DOHH2 (cell line): ENCODE measurements at regions not wholly inside any gene's neighbourhood (a gene's known extent, or its start where the extent isn't known, plus 50 kb on each side); places are given as distances from the start of the nearest gene placed in this dataset.
"Not testable (repeated sequence)": the region's sequence is repeated elsewhere in the genome, so short reads cannot be mapped to it uniquely, and the experiment has no call there.

Experiments
- H3F3A ChIP-seq: fragments of 200-600 bp; sonication (generic), shearing (Covaris generic); 2 replicates; pipeline ENCODE4 v1.6.0; 2016; ENCODE audit warnings: antibody characterized with exemption, mild to moderate bottlenecking; ENCODE audit not compliant: control insufficient read depth, insufficient read depth
- H3K27ac ChIP-seq: fragments of 200-600 bp; sonication (generic); 2 replicates; pipeline ENCODE4 v1.5.1; 2014; ENCODE audit warnings: low read depth, mild to moderate bottlenecking, low read length, moderate library complexity
- H3K27me3 ChIP-seq: fragments of 200-600 bp; sonication (generic); 2 replicates; pipeline ENCODE4 v1.6.1; 2014; ENCODE audit warnings: mild to moderate bottlenecking, low read length, mixed read lengths; ENCODE audit not compliant: control insufficient read depth
- H3K36me3 ChIP-seq: fragments of 200-600 bp; sonication (generic); 2 replicates; pipeline ENCODE4 v1.6.1; 2014; ENCODE audit warnings: mild to moderate bottlenecking, low read length, moderate library complexity, mixed read lengths; ENCODE audit not compliant: control insufficient read depth
- H3K4me1 ChIP-seq: fragments of 200-600 bp; sonication (generic); 2 replicates; pipeline ENCODE4 v1.6.1; 2014; ENCODE audit warnings: mild to moderate bottlenecking, low read length, mixed read lengths; ENCODE audit not compliant: control insufficient read depth
- H3K4me2 ChIP-seq: fragments of 200-600 bp; sonication (generic); 2 replicates; pipeline ENCODE4 v1.6.0; 2014; ENCODE audit warnings: mild to moderate bottlenecking, low read length, moderate library complexity
- H3K4me3 ChIP-seq: fragments of 200-600 bp; sonication (generic); 2 replicates; pipeline ENCODE4 v1.5.1; 2014; ENCODE audit warnings: mild to moderate bottlenecking, low read length, mixed read lengths
- H3K79me2 ChIP-seq: fragments of 200-600 bp; sonication (generic); 2 replicates; pipeline ENCODE4 v1.6.1; 2014; ENCODE audit warnings: mild to moderate bottlenecking, low read length, mixed read lengths; ENCODE audit not compliant: control insufficient read depth
- H3K9me2 ChIP-seq: fragments of 200-600 bp; sonication (generic); replicated peaks from 2 replicates; pipeline ENCODE4 v1.6.1; 2014; ENCODE audit warnings: mild to moderate bottlenecking, low read length, mixed read lengths; ENCODE audit not compliant: control insufficient read depth
- H3K9me3 ChIP-seq: fragments of 200-600 bp; sonication (generic); 2 replicates; pipeline ENCODE4 v1.6.1; 2014; ENCODE audit warnings: antibody characterized with exemption, low read length, mixed read lengths; ENCODE audit not compliant: control insufficient read depth, insufficient read depth
- H4K20me1 ChIP-seq: fragments of 200-600 bp; sonication (generic); 2 replicates; pipeline ENCODE4 v1.6.0; 2014; ENCODE audit warnings: low read depth, mild to moderate bottlenecking, antibody characterized with exemption, low read length, moderate library complexity; ENCODE audit not compliant: control insufficient read depth, insufficient read depth
- EZH2phosphoT487 ChIP-seq: fragments of 200-600 bp; sonication (generic); IDR thresholded peaks from 2 replicates; pipeline ENCODE4 v1.6.1; 2017; ENCODE audit warnings: borderline replicate concordance, mild to moderate bottlenecking, antibody characterized with exemption, low read length, moderate library complexity, mixed read lengths
- TF ChIP-seq, protein P1 (sequence below): fragments of 200-600 bp; sonication (generic); IDR thresholded peaks from one replicate; pipeline ENCODE4 v1.5.1; 2014; ENCODE audit warnings: antibody characterized with exemption, mild to moderate bottlenecking, low read depth, low read length; ENCODE audit not compliant: poor library complexity, severe bottlenecking

DNA sequence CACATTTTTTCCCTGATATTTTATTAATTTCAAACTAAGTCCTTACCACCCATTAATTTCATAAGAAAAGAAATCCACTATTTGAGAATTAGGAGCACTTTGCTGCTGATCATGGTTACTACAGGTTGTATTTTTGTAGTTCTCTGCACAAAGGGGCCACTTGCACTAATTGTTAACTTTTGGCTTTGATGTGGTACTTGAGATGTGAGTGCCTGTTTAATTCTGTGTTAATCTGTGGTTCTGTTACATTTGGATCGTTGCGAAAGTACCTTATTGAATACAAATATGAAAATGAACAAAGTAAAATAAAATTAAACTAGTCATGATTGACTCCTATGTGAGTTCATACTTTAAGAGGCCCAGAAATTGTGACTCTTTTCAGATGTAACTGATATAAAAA, 374.9 kb upstream of the RGS6 start:
- no peaks in the 10 kb centered on the region for H3K9me3 ChIP-seq
- no peak for TF ChIP-seq EZH2phosphoT487
- TF ChIP-seq, protein P1, sequence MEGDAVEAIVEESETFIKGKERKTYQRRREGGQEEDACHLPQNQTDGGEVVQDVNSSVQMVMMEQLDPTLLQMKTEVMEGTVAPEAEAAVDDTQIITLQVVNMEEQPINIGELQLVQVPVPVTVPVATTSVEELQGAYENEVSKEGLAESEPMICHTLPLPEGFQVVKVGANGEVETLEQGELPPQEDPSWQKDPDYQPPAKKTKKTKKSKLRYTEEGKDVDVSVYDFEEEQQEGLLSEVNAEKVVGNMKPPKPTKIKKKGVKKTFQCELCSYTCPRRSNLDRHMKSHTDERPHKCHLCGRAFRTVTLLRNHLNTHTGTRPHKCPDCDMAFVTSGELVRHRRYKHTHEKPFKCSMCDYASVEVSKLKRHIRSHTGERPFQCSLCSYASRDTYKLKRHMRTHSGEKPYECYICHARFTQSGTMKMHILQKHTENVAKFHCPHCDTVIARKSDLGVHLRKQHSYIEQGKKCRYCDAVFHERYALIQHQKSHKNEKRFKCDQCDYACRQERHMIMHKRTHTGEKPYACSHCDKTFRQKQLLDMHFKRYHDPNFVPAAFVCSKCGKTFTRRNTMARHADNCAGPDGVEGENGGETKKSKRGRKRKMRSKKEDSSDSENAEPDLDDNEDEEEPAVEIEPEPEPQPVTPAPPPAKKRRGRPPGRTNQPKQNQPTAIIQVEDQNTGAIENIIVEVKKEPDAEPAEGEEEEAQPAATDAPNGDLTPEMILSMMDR, result no peak
- H3K27me3 ChIP-seq, result no peaks in the 10 kb centered on the region
- no peak overlapping the region for H3K27ac ChIP-seq
- no peak overlapping the region for H3K4me3 ChIP-seq
- H3F3A ChIP-seq, result peaks cover 6% of the 10 kb centered on the region; the same call in 1 of the 2 replicates
- H4K20me1 ChIP-seq, result no peaks in the 10 kb centered on the region
- H3K9me2 ChIP-seq, result no peaks in the 10 kb centered on the region
- peaks cover 48% of the 10 kb centered on the region for H3K4me1 ChIP-seq
- peaks cover 6% of the 10 kb centered on the region; the same call in 1 of the 2 replicates for H3K79me2 ChIP-seq
- H3K36me3 ChIP-seq, result peaks cover 6% of the 10 kb centered on the region
- no peak overlapping the region for H3K4me2 ChIP-seq

DNA sequence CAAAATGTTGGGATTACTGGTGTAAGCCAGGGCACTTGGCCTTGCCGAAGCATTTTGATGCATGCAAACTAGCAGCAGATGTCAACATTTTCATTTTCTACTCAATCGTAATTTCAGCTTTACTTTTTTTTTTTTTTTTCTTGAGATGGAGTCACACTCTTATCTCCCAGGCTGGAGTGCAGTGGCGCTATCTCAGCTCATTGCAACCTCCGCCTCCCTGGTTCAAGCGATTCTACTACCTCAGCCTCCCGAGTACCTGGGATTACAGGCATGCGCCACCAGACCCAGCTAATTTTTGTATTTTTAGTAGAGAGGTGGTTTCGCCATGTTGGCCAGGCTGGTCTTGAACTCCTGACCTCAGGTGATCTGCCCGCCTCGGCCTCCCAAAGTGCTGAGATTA, 373.3 kb upstream of the RGS6 start:
- H3K27me3 ChIP-seq, H3K79me2 ChIP-seq, H3K36me3 ChIP-seq, H3K9me3 ChIP-seq, H3K27ac ChIP-seq, H4K20me1 ChIP-seq, H3K9me2 ChIP-seq, H3K4me2 ChIP-seq, H3F3A ChIP-seq, H3K4me3 ChIP-seq: not testable (repeated sequence)
- H3K4me1 ChIP-seq, result peaks cover 35% of the 10 kb centered on the region

DNA sequence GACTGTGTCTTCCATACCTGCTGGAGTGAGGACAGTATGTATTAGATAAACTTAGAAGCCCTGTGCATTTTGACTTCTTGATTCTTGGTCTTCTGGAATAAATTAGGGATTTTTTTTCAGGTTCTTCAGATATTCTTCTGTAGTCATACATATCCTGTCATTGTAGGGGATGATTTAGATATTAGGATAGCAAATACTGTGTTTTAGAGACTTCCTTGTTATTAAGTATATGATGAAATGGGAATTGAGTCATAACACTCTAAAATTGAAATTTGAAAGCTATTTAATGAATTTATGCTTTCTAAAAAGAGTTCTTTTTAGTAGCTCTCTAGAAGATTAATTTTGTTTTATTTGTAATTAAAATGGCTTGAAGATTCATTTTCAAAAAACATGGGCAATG, 371.5 kb upstream of the RGS6 start:
- Histone ChIP-seq H3K4me3 (no peak overlapping the region), H3K27ac (no peak overlapping the region), H4K20me1 (no peaks in the 10 kb centered on the region), H3K27me3 (no peaks in the 10 kb centered on the region), H3K9me2 (no peaks in the 10 kb centered on the region), H3K36me3 (no peaks in the 10 kb centered on the region), H3F3A (no peaks in the 10 kb centered on the region), H3K4me1 (peaks cover 16% of the 10 kb centered on the region), H3K9me3 (no peaks in the 10 kb centered on the region), H3K4me2 (no peak overlapping the region), H3K79me2 (peaks cover 6% of the 10 kb centered on the region; the same call in 1 of the 2 replicates)
- TF ChIP-seq EZH2phosphoT487, result no peak
- TF ChIP-seq, protein P1, result no peak

DNA sequence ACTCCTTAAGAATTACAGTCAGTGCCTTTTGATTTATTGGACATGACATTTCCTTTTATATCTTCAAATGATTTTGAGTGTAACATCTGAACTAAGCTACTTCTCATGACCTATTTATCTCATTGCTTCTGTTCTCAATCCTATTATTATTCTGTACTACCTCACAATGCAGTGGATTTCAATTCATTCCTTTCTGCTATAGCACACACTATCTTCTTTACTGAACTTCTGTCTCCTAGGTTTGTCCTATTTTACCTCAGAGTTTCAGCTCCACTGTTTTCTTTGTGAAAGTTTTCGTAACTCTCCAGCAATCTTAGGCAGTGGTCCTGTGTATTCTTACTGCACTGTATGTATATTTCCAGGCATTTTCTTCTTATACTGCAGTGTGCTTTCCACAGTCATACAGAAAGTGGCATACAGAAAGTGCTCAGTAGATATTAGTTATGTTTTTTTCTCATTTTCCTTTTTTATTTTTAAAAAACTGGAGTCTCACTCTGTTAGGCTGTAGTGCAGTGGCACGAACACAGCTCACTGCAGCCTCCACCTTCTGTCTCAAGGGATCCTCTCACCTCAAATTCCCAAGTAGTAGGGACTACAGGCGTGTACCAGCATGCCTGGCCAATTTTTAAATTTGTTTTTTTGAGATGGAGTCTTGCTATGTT, 368.6 kb upstream of the RGS6 start:
- H3F3A ChIP-seq, result no peaks in the 10 kb centered on the region
- no peaks in the 10 kb centered on the region for H3K9me2 ChIP-seq
- TF ChIP-seq, protein P1, result no peak
- TF ChIP-seq EZH2phosphoT487, result no peak
- no peaks in the 10 kb centered on the region for H3K27me3 ChIP-seq
- no peak overlapping the region for H3K27ac ChIP-seq
- no peaks in the 10 kb centered on the region for H3K36me3 ChIP-seq
- H3K4me2 ChIP-seq, result no peak overlapping the region
- no peaks in the 10 kb centered on the region for H3K9me3 ChIP-seq
- 0 out of 2 replicates have a peak, but pooled peaks cover 3% of the 10 kb centered on the region for H3K4me1 ChIP-seq
- no peaks in the 10 kb centered on the region for H3K79me2 ChIP-seq
- H4K20me1 ChIP-seq, result no peaks in the 10 kb centered on the region
- no peak overlapping the region for H3K4me3 ChIP-seq
